ENCODE measurements at regions not wholly inside any gene's neighbourhood (a gene's known extent, or its start where the extent isn't known, plus 50 kb on each side); places are given as distances from the start of the nearest gene placed in this dataset.

GRCh38 chr10:128814782-128815181 lies 652.3 kb upstream of the MGMT start (continued):
- no peak for TF ChIP-seq REST (IDR thresholded peaks at IDR 0.05; ENCODE audit: low read depth, low read length)

GRCh38 chr10:128816726-128817125 lies 650.3 kb upstream of the MGMT start:
- Histone ChIP-seq H3F3A (replicated peaks; ENCODE audit: insufficient read depth) (no peaks in the 10 kb centered on the region), H3K36me3 (replicated peaks in 1 of 2; ENCODE audit: control insufficient read depth in 1 of 2, insufficient read depth in 2 of 2, low read length in 1 of 2) (no peaks in the 10 kb centered on the region), H3K4me1 (ENCODE audit: control insufficient read depth in 1 of 2, insufficient read depth in 2 of 2, low read depth in 1 of 2, low read length in 1 of 2) (no peaks in the 10 kb centered on the region), H3K4me3 (ENCODE audit: low read depth in 2 of 2, low read length in 1 of 2) (no peak overlapping the region), H4K20me1 (ENCODE audit: insufficient read depth) (no peaks in the 10 kb centered on the region), H3K9me3 (no peaks in the 10 kb centered on the region), H3K4me2 (no peak overlapping the region), H3K9ac (no peak overlapping the region), H3K79me2 (ENCODE audit: insufficient read depth) (no peaks in the 10 kb centered on the region), H3K27me3 (ENCODE audit: insufficient read depth) (no peaks in the 10 kb centered on the region), H3K27ac (ENCODE audit: low read depth in 2 of 2, low read length in 1 of 2) (no peak overlapping the region), H3K9me2 (no peaks in the 10 kb centered on the region), H2AFZ (ENCODE audit: low read depth) (no peak overlapping the region)
- ChIA-PET CTCF (no interaction called here), POLR2A (no interaction called here)
- no peak for DNase-seq
- TF ChIP-seq PBX3 (IDR thresholded peaks at IDR 0.05) (no peak), EP300 (IDR thresholded peaks at IDR 0.05; ENCODE audit: borderline replicate concordance in 1 of 2, low read depth in 1 of 2, low read length in 1 of 2) (no peak), USF1 (IDR thresholded peaks at IDR 0.05; ENCODE audit: borderline replicate concordance, low read depth) (no peak), MEF2A (IDR thresholded peaks at IDR 0.05; ENCODE audit: borderline replicate concordance, low read depth) (no peak), NFIC (IDR thresholded peaks at IDR 0.05; ENCODE audit: borderline replicate concordance) (no peak), SMC3 (IDR thresholded peaks at IDR 0.05; ENCODE audit: low read depth, low read length) (no peak), JUND (IDR thresholded peaks at IDR 0.05) (no peak), YY1 (IDR thresholded peaks at IDR 0.05; ENCODE audit: low read depth) (no peak), SIN3A (IDR thresholded peaks at IDR 0.05; ENCODE audit: borderline replicate concordance, low read depth, low read length) (no peak), EZH2phosphoT487 (IDR thresholded peaks at IDR 0.05; ENCODE audit: borderline replicate concordance, low read depth) (no peak), USF2 (IDR thresholded peaks at IDR 0.05; ENCODE audit: borderline replicate concordance, low read depth, low read length) (no peak), REST (IDR thresholded peaks at IDR 0.05; ENCODE audit: low read depth, low read length) (no peak), ELF1 (IDR thresholded peaks at IDR 0.05) (no peak), ZBTB33 (IDR thresholded peaks at IDR 0.05; ENCODE audit: borderline replicate concordance, low read depth) (no peak), MXI1 (IDR thresholded peaks at IDR 0.05; ENCODE audit: low read depth, low read length) (no peak), GATA2 (CRISPR knock-in tag; IDR thresholded peaks at IDR 0.05) (no peak), TEAD4 (IDR thresholded peaks at IDR 0.05; ENCODE audit: borderline replicate concordance, insufficient read depth) (no peak), POLR2AphosphoS5 (IDR thresholded peaks at IDR 0.05; ENCODE audit: low read depth, low read length) (no peak)
- WGBS (ENCODE audit: low lambda C conversion rate) = no CpG with 5 or more reads among the region's 2 CpGs
